Activated naive CD8-positive, alpha-beta T cell treated with anti-CD3 and anti-CD28 coated beads, Interleukin-2, amount 10 ng/mL, durations not matched to agents 7 days and 5 days (primary cell): ENCODE measurements at regions not wholly inside any gene's neighbourhood (a gene's known extent, or its start where the extent isn't known, plus 50 kb on each side); places are given as distances from the start of the nearest gene placed in this dataset.
"Not testable (repeated sequence)": the region's sequence is repeated elsewhere in the genome, so short reads cannot be mapped to it uniquely, and the experiment has no call there.

Experiments used
- ATAC-seq: fragments of 150-1000 bp; cut with Tn5 transposase; one replicate; pipeline ENCODE4 v1.10.0; 2021; ENCODE audit warnings: low read depth, moderate library complexity
- POLR2A ChIA-PET: fragments of 350-600 bp; sonication (Branson Sonifier 250); formaldehyde crosslinking; loops from one replicate; lab custom pipeline; 2021; ENCODE audit warnings: antibody characterized with exemption; lab: Charles Lee
- DNase-seq: peaks from one replicate; pipeline ENCODE4 v3.0.0; 2021
- H3K27ac Mint-ChIP-seq: one replicate; pipeline ENCODE4 v1.8.0; 2022; ENCODE audit warnings: mild to moderate bottlenecking, mixed read lengths
- H3K27me3 Mint-ChIP-seq: one replicate; pipeline ENCODE4 v1.8.0; 2022; ENCODE audit warnings: mild to moderate bottlenecking, moderate library complexity, mixed read lengths
- H3K36me3 Mint-ChIP-seq: one replicate; pipeline ENCODE4 v1.8.0; 2021; ENCODE audit warnings: mild to moderate bottlenecking, mixed read lengths
- H3K4me1 Mint-ChIP-seq: one replicate; pipeline ENCODE4 v1.8.0; 2021; ENCODE audit warnings: mixed read lengths
- H3K4me3 Mint-ChIP-seq: one replicate; pipeline ENCODE4 v1.8.0; 2022; ENCODE audit warnings: mild to moderate bottlenecking, moderate library complexity, mixed read lengths
- H3K9me3 Mint-ChIP-seq: one replicate; pipeline ENCODE4 v1.8.0; 2021; ENCODE audit warnings: mixed read lengths

- H3K9me3 Mint-ChIP-seq = peaks cover 8% of the 10 kb centered on the region
- no peaks in the 10 kb centered on the region for H3K27me3 Mint-ChIP-seq
- H3K27ac Mint-ChIP-seq = no peak overlapping the region
- POLR2A ChIA-PET = no interaction called here
- H3K36me3 Mint-ChIP-seq = no peaks in the 10 kb centered on the region
- no peak overlapping the region for H3K4me3 Mint-ChIP-seq
- no peak for ATAC-seq
- no peaks in the 10 kb centered on the region for H3K4me1 Mint-ChIP-seq
- DNase-seq = no peak
Measured at GRCh38 chr5:125450771-125451170, 704.3 kb upstream of the ZNF608 start.

GRCh38 chr5:125451622-125452021 lies 705.2 kb upstream of the ZNF608 start:
- Mint-ChIP-seq H3K9me3 (peaks cover 10% of the 10 kb centered on the region), H3K36me3 (no peaks in the 10 kb centered on the region), H3K4me3 (no peak overlapping the region), H3K27me3 (no peaks in the 10 kb centered on the region), H3K27ac (no peak overlapping the region), H3K4me1 (no peaks in the 10 kb centered on the region)
- no peak for ATAC-seq
- POLR2A ChIA-PET = no interaction called here
- DNase-seq = no peak

GRCh38 chr5:125452991-125453390 lies 706.6 kb upstream of the ZNF608 start:
- DNase-seq (no peak), ATAC-seq (no peak)
- H3K27ac Mint-ChIP-seq = no peak overlapping the region
- H3K27me3 Mint-ChIP-seq = no peaks in the 10 kb centered on the region
- no peaks in the 10 kb centered on the region for H3K4me1 Mint-ChIP-seq
- POLR2A ChIA-PET = no interaction called here
- H3K4me3 Mint-ChIP-seq = no peak overlapping the region
- peaks cover 15% of the 10 kb centered on the region for H3K9me3 Mint-ChIP-seq
- H3K36me3 Mint-ChIP-seq = no peaks in the 10 kb centered on the region

- H3K36me3 Mint-ChIP-seq = no peaks in the 10 kb centered on the region
- no peaks in the 10 kb centered on the region for H3K4me1 Mint-ChIP-seq
- H3K4me3 Mint-ChIP-seq = no peak overlapping the region
- no peak overlapping the region for H3K27ac Mint-ChIP-seq
- no peak for DNase-seq
- H3K27me3 Mint-ChIP-seq = no peaks in the 10 kb centered on the region
- POLR2A ChIA-PET = no interaction called here
- ATAC-seq = no peak
- peaks cover 14% of the 10 kb centered on the region for H3K9me3 Mint-ChIP-seq
Measured at GRCh38 chr5:125455041-125455440, 708.6 kb upstream of the ZNF608 start.

GRCh38 chr5:125456005-125456404 lies 709.6 kb upstream of the ZNF608 start:
- H3K27me3 Mint-ChIP-seq, DNase-seq, POLR2A ChIA-PET, H3K4me1 Mint-ChIP-seq, H3K27ac Mint-ChIP-seq, ATAC-seq, H3K36me3 Mint-ChIP-seq, H3K4me3 Mint-ChIP-seq: not testable (repeated sequence)
- peaks cover 14% of the 10 kb centered on the region for H3K9me3 Mint-ChIP-seq

- DNase-seq = no peak
- Mint-ChIP-seq H3K36me3 (no peaks in the 10 kb centered on the region), H3K27me3 (no peaks in the 10 kb centered on the region), H3K27ac (no peak overlapping the region), H3K4me1 (no peaks in the 10 kb centered on the region), H3K9me3 (peaks cover 14% of the 10 kb centered on the region), H3K4me3 (no peak overlapping the region)
- ATAC-seq = no peak
- POLR2A ChIA-PET = no interaction called here
Measured at GRCh38 chr5:125457617-125458016, 711.2 kb upstream of the ZNF608 start.

- H3K27me3 Mint-ChIP-seq = not testable (repeated sequence)
Measured at GRCh38 chr5:125458949-125459348, 712.5 kb upstream of the ZNF608 start.

GRCh38 chr5:125461641-125462072 lies 715.2 kb upstream of the ZNF608 start:
- H3K4me3 Mint-ChIP-seq = no peak overlapping the region
- H3K27ac Mint-ChIP-seq = no peak overlapping the region
- DNase-seq (no peak), ATAC-seq (no peak)
- H3K36me3 Mint-ChIP-seq = no peaks in the 10 kb centered on the region
- H3K4me1 Mint-ChIP-seq = no peaks in the 10 kb centered on the region
- H3K27me3 Mint-ChIP-seq = no peaks in the 10 kb centered on the region
- POLR2A ChIA-PET = no interaction called here
- peaks cover 8% of the 10 kb centered on the region for H3K9me3 Mint-ChIP-seq

More at GRCh38 chr5:125458949-125459348, 712.5 kb upstream of the ZNF608 start:
- H3K4me1 Mint-ChIP-seq, POLR2A ChIA-PET, H3K4me3 Mint-ChIP-seq, H3K27ac Mint-ChIP-seq, H3K36me3 Mint-ChIP-seq, DNase-seq, ATAC-seq: not testable (repeated sequence)
- H3K9me3 Mint-ChIP-seq = peaks cover 13% of the 10 kb centered on the region

- ATAC-seq (no peak), DNase-seq (no peak)
- H3K36me3 Mint-ChIP-seq = no peaks in the 10 kb centered on the region
- no peak overlapping the region for H3K4me3 Mint-ChIP-seq
- no peaks in the 10 kb centered on the region for H3K27me3 Mint-ChIP-seq
- H3K4me1 Mint-ChIP-seq = no peaks in the 10 kb centered on the region
- peaks cover 4% of the 10 kb centered on the region for H3K9me3 Mint-ChIP-seq
- H3K27ac Mint-ChIP-seq = no peak overlapping the region
- POLR2A ChIA-PET = no interaction called here
Measured at GRCh38 chr5:125463466-125464092, 717.1 kb upstream of the ZNF608 start.

- H3K27ac Mint-ChIP-seq = no peak overlapping the region
- peaks cover 2% of the 10 kb centered on the region for H3K9me3 Mint-ChIP-seq
- H3K4me1 Mint-ChIP-seq = no peaks in the 10 kb centered on the region
- H3K4me3 Mint-ChIP-seq = no peak overlapping the region
- no peaks in the 10 kb centered on the region for H3K27me3 Mint-ChIP-seq
- ATAC-seq (no peak), DNase-seq (no peak)
- POLR2A ChIA-PET = no interaction called here
- H3K36me3 Mint-ChIP-seq = no peaks in the 10 kb centered on the region
Measured at GRCh38 chr5:125464847-125465432, 718.5 kb upstream of the ZNF608 start.

- H3K27me3 Mint-ChIP-seq = no peaks in the 10 kb centered on the region
- H3K9me3 Mint-ChIP-seq = peaks cover 2% of the 10 kb centered on the region
- DNase-seq = no peak
- no peaks in the 10 kb centered on the region for H3K36me3 Mint-ChIP-seq
- POLR2A ChIA-PET = no interaction called here
- no peak overlapping the region for H3K27ac Mint-ChIP-seq
- ATAC-seq = no peak
- no peaks in the 10 kb centered on the region for H3K4me1 Mint-ChIP-seq
- no peak overlapping the region for H3K4me3 Mint-ChIP-seq
Measured at GRCh38 chr5:125465703-125466102, 719.3 kb upstream of the ZNF608 start.

GRCh38 chr5:125467222-125467621 lies 720.8 kb upstream of the ZNF608 start:
- Mint-ChIP-seq H3K27me3 (no peaks in the 10 kb centered on the region), H3K9me3 (peaks cover 2% of the 10 kb centered on the region), H3K27ac (no peak overlapping the region), H3K36me3 (no peaks in the 10 kb centered on the region), H3K4me3 (no peak overlapping the region), H3K4me1 (no peaks in the 10 kb centered on the region)
- no peak for ATAC-seq
- no peak for DNase-seq
- POLR2A ChIA-PET = no interaction called here

GRCh38 chr5:125470280-125470902 lies 724.0 kb upstream of the ZNF608 start:
- Mint-ChIP-seq H3K27ac (no peak overlapping the region), H3K27me3 (no peaks in the 10 kb centered on the region), H3K9me3 (peaks cover 2% of the 10 kb centered on the region), H3K36me3 (no peaks in the 10 kb centered on the region), H3K4me1 (no peaks in the 10 kb centered on the region), H3K4me3 (no peak overlapping the region)
- POLR2A ChIA-PET = no interaction called here
- ATAC-seq = no peak
- no peak for DNase-seq

GRCh38 chr5:125476901-125477585 lies 730.6 kb upstream of the ZNF608 start:
- POLR2A ChIA-PET = no interaction called here
- no peaks in the 10 kb centered on the region for H3K36me3 Mint-ChIP-seq
- no peaks in the 10 kb centered on the region for H3K4me1 Mint-ChIP-seq
- no peaks in the 10 kb centered on the region for H3K27me3 Mint-ChIP-seq
- no peak for DNase-seq
- no peak for ATAC-seq
- H3K9me3 Mint-ChIP-seq = no peaks in the 10 kb centered on the region
- no peak overlapping the region for H3K27ac Mint-ChIP-seq
- H3K4me3 Mint-ChIP-seq = no peak overlapping the region
